Muscle of leg (tissue), 3 donors: ENCODE measurements at regions not wholly inside any gene's neighbourhood (a gene's known extent, or its start where the extent isn't known, plus 50 kb on each side); places are given as distances from the start of the nearest gene placed in this dataset.

Experiments used
- DNase-seq: peaks from one replicate; pipeline ENCODE4 v3.0.0; 2013
- H3K27ac ChIP-seq: one replicate; pipeline ENCODE4 v1.5.1; 2013; ENCODE audit warnings: mild to moderate bottlenecking, low read length, control low read depth
- H3K27me3 ChIP-seq: one replicate; pipeline ENCODE4 v1.6.1; 2013; ENCODE audit warnings: low read length; ENCODE audit not compliant: control insufficient read depth, insufficient read depth
- H3K36me3 ChIP-seq: one replicate; pipeline ENCODE4 v1.6.1; 2013; ENCODE audit warnings: low read length; ENCODE audit not compliant: control insufficient read depth, insufficient read depth
- H3K4me1 ChIP-seq: one replicate; pipeline ENCODE4 v1.6.1; 2013; ENCODE audit warnings: low read length; ENCODE audit not compliant: control insufficient read depth, insufficient read depth
- H3K4me3 ChIP-seq: one replicate; pipeline ENCODE4 v1.5.1; 2013; ENCODE audit warnings: low read length, control low read depth
- H3K9me3 ChIP-seq: replicated peaks from 2 replicates; pipeline ENCODE4 v1.6.1; 2013; ENCODE audit warnings: low read depth, low read length; ENCODE audit not compliant: control insufficient read depth
- WGBS: methylation state at CpG from one replicate; pipeline ENCODE4 v1.1.5; 2013; ENCODE audit warnings: missing lambda C conversion rate; ENCODE audit not compliant: insufficient coverage; 5-methylcytosine and 5-hydroxymethylcytosine counted together

GRCh38 chr12:103249607-103250006, 246.2 kb downstream of the C12orf42 start:
- Histone ChIP-seq H3K4me1 (no peaks in the 10 kb centered on the region), H3K9me3 (peaks cover 2% of the 10 kb centered on the region), H3K36me3 (no peaks in the 10 kb centered on the region), H3K27ac (no peak overlapping the region), H3K4me3 (no peak overlapping the region), H3K27me3 (no peaks in the 10 kb centered on the region)
- 93% methylated on average over 2 of the region's 3 CpGs for WGBS
- no peak for DNase-seq

GRCh38 chr12:103250487-103250886, 245.3 kb downstream of the C12orf42 start:
- Histone ChIP-seq H3K4me3 (no peak overlapping the region), H3K4me1 (no peaks in the 10 kb centered on the region), H3K36me3 (no peaks in the 10 kb centered on the region), H3K9me3 (peaks cover 2% of the 10 kb centered on the region), H3K27ac (no peak overlapping the region), H3K27me3 (no peaks in the 10 kb centered on the region)
- DNase-seq, result no peak
- no CpG with 5 or more reads among the region's 1 CpG for WGBS
